A549 (cell line): ENCODE measurements at regions not wholly inside any gene's neighbourhood (a gene's known extent, or its start where the extent isn't known, plus 50 kb on each side); places are given as distances from the start of the nearest gene placed in this dataset.

Source experiments
- ATAC-seq, 2 experiments: fragments of 200-7000 bp in 1 of 2; fragments of >200 bp in 1 of 2; cut with Nextera tagmentation in 1 of 2; cut with Tn5 transposase in 1 of 2; 3 replicates each; pipeline versions ENCODE4 v1.8.0 to v1.9.1; 2018 to 2020; ENCODE audit warnings: mild to moderate bottlenecking in 1 of 2, moderate library complexity in 1 of 2
- CTCF ChIA-PET: fragments of 300-600 bp; sonication (Branson Sonifier 250); formaldehyde crosslinking; extraction: SDS; loops from one replicate; lab custom pipeline; 2021; ENCODE audit warnings: antibody characterized with exemption, inconsistent platforms; lab: Yijun Ruan, JAX
- POLR2A ChIA-PET: fragments of 350-600 bp; formaldehyde crosslinking; extraction: SDS; loops from one replicate; lab custom pipeline; 2021; ENCODE audit warnings: antibody characterized with exemption, inconsistent platforms; lab: Yijun Ruan, JAX
- DNase-seq, 2 experiments: peaks; one replicate each; pipeline versions ENCODE4 v3.0.0 to v3.0.0-alpha.2; 2011 to 2016; ENCODE audit warnings: low read depth in 1 of 2, low spot score in 1 of 2
- FAIRE-seq: peaks from 2 replicates; lab custom pipeline; 2011; peaks lifted over from hg19 to GRCh38; lab: Jason Lieb, UNC
- H3K27ac ChIP-seq, 2 experiments: fragments of >200 bp; sonication (Bioruptor Twin); formaldehyde crosslinking; 3 replicates each; pipeline ENCODE4 v1.5.1; 2016 to 2017
- H3K4me1 ChIP-seq: fragments of >200 bp; sonication (Bioruptor Twin); formaldehyde crosslinking; 3 replicates; pipeline ENCODE4 v1.6.1; 2016
- H3K4me2 ChIP-seq: fragments of >200 bp; sonication (Bioruptor Twin); formaldehyde crosslinking; 3 replicates; pipeline ENCODE4 v1.6.1; 2016
- H3K4me3 ChIP-seq: fragments of >200 bp; sonication (Bioruptor Twin); formaldehyde crosslinking; 3 replicates; pipeline ENCODE4 v1.5.1; 2016
- H3K9me3 ChIP-seq: fragments of >200 bp; sonication (Bioruptor Twin); formaldehyde crosslinking; 3 replicates; pipeline ENCODE4 v1.6.1; 2016
- BCL3 ChIP-seq: fragments of >200 bp; sonication (Bioruptor Twin); formaldehyde crosslinking; IDR thresholded peaks from 3 replicates; pipeline ENCODE4 v1.6.1; 2016
- CBX2 ChIP-seq: fragments of 200-600 bp; sonication (generic); IDR thresholded peaks from 2 replicates; pipeline ENCODE4 v1.6.1; 2016; ENCODE audit warnings: low read depth, mild to moderate bottlenecking, borderline replicate concordance
- CHD4 ChIP-seq: fragments of 200-600 bp; sonication (generic); IDR thresholded peaks from 2 replicates; pipeline ENCODE4 v1.6.1; 2016; ENCODE audit warnings: antibody characterized with exemption, mild to moderate bottlenecking, borderline replicate concordance
- CTCF ChIP-seq: fragments of >200 bp; sonication (Bioruptor Twin); formaldehyde crosslinking; IDR thresholded peaks from 3 replicates; pipeline ENCODE4 v1.5.1; 2016
- EHMT2 ChIP-seq: fragments of 200-600 bp; sonication (generic); IDR thresholded peaks from 2 replicates; pipeline ENCODE4 v1.6.1; 2016; ENCODE audit warnings: antibody characterized with exemption, low read depth, mild to moderate bottlenecking, moderate library complexity
- ELK1 ChIP-seq: fragments of 150-350 bp; IDR thresholded peaks from 2 replicates; pipeline ENCODE4 v1.6.1; 2014; ENCODE audit warnings: low read depth, mild to moderate bottlenecking, low read length
- FOSB ChIP-seq: fragments of 250-450 bp; sonication (Bioruptor Pico); IDR thresholded peaks from 2 replicates; pipeline ENCODE4 v1.5.0; 2020; ENCODE audit warnings: mild to moderate bottlenecking, moderate library complexity
- FOSL2 ChIP-seq, 2 experiments: fragments of 450-650 bp in 1 of 2; fragments of >200 bp in 1 of 2; sonication (Bioruptor Twin) in 1 of 2; formaldehyde crosslinking; IDR thresholded peaks; 2 replicates each; pipeline versions ENCODE4 v1.5.0 to v1.6.1; 2016 to 2020; ENCODE audit warnings: mild to moderate bottlenecking in 1 of 2, moderate library complexity in 1 of 2
- FOXS1 ChIP-seq: fragments of 250-450 bp; sonication (Bioruptor Pico); IDR thresholded peaks from 2 replicates; pipeline ENCODE4 v1.5.0; 2020; ENCODE audit warnings: mild to moderate bottlenecking, moderate library complexity
- HDAC2 ChIP-seq: fragments of 200-600 bp; sonication (generic); IDR thresholded peaks from 2 replicates; pipeline ENCODE4 v1.6.1; 2016
- HES2 ChIP-seq: fragments of >200 bp; sonication (Bioruptor Twin); formaldehyde crosslinking; IDR thresholded peaks from 2 replicates; pipeline ENCODE4 v1.6.1; 2016
- MAX ChIP-seq: IDR thresholded peaks from 2 replicates; pipeline ENCODE4 v1.6.1; 2012
- MYC ChIP-seq: IDR thresholded peaks from 2 replicates; pipeline ENCODE4 v1.6.1; 2012; ENCODE audit warnings: mild to moderate bottlenecking, inconsistent platforms, low read length, improper control_type of control experiment, borderline replicate concordance
- NR3C1 ChIP-seq: fragments of >200 bp; sonication (Bioruptor Twin); formaldehyde crosslinking; IDR thresholded peaks from 3 replicates; pipeline ENCODE4 v1.6.1; 2017
- PBX3 ChIP-seq: IDR thresholded peaks from 2 replicates; pipeline ENCODE4 v1.6.1; 2012
- POLR2A ChIP-seq: IDR thresholded peaks from 2 replicates; pipeline ENCODE4 v1.6.1; 2012; ENCODE audit warnings: mild to moderate bottlenecking, low read length
- RAD21 ChIP-seq, 2 experiments: fragments of >200 bp in 1 of 2; sonication (Bioruptor Twin) in 1 of 2; formaldehyde crosslinking in 1 of 2; IDR thresholded peaks in 1 of 2; conservative IDR thresholded peaks in 1 of 2; 2 replicates in 1 of 2; 3 replicates in 1 of 2; pipeline ENCODE4 v1.6.1; 2012 to 2018; ENCODE audit warnings: inconsistent platforms in 1 of 2
- RCOR1 ChIP-seq: fragments of 150-350 bp; IDR thresholded peaks from 2 replicates; pipeline ENCODE4 v1.6.1; 2014; ENCODE audit warnings: antibody characterized with exemption, low read length, low read depth
- SREBF2 ChIP-seq: fragments of 450-650 bp; IDR thresholded peaks from 2 replicates; pipeline ENCODE4 v1.6.1; 2014; ENCODE audit warnings: mild to moderate bottlenecking, moderate library complexity
- USF2 ChIP-seq: fragments of 450-650 bp; IDR thresholded peaks from 2 replicates; pipeline ENCODE4 v1.6.1; 2014; ENCODE audit warnings: antibody characterized with exemption
- ZC3H11A ChIP-seq: fragments of 450-650 bp; IDR thresholded peaks from 2 replicates; pipeline ENCODE4 v1.6.1; 2014; ENCODE audit warnings: antibody characterized with exemption, mild to moderate bottlenecking
- ZSCAN20 ChIP-seq: fragments of 250-450 bp; sonication (Bioruptor Pico); IDR thresholded peaks from 2 replicates; pipeline ENCODE4 v1.8.0; 2022; ENCODE audit warnings: mild to moderate bottlenecking, moderate library complexity
- WGBS: methylation state at CpG from one replicate; pipeline ENCODE4 v1.1.6; 2017; ENCODE audit errors: missing lambda C conversion rate; 5-methylcytosine and 5-hydroxymethylcytosine counted together

GRCh38 chr21:20646431-20647165 is 351.6 kb upstream of the NCAM2 start:
- no peak for ATAC-seq
- no peak for FAIRE-seq
- H3K4me3 ChIP-seq: no peak overlapping the region
- H3K4me1 ChIP-seq: no peaks in the 10 kb centered on the region
- H3K27ac ChIP-seq: no peak overlapping the region
- no peak overlapping the region for H3K4me2 ChIP-seq
- ChIA-PET CTCF (no interaction called here), POLR2A (no interaction called here)
- H3K9me3 ChIP-seq: no peaks in the 10 kb centered on the region
- DNase-seq: no peak
- 14% methylated on average over 6 of the region's 7 CpGs for WGBS
- no peak for TF ChIP-seq SREBF2
- no peak for TF ChIP-seq USF2
- no peak for TF ChIP-seq MAX
- TF ChIP-seq ELK1: no peak
- no peak for TF ChIP-seq FOXS1 (CRISPR knock-in tag)
- TF ChIP-seq HDAC2: no peak
- TF ChIP-seq ZSCAN20: no peak
- no peak for TF ChIP-seq HES2
- no peak for TF ChIP-seq RAD21 (conservative IDR thresholded peaks at IDR 0.05 in 1 of 2, IDR thresholded peaks at IDR 0.05 in 1 of 2)
- no peak for TF ChIP-seq EHMT2
- TF ChIP-seq MYC: no peak

GRCh38 chr21:20647607-20648006 is 350.6 kb upstream of the NCAM2 start:
- H3K4me2 ChIP-seq: no peak overlapping the region
- ChIA-PET POLR2A (no interaction called here), CTCF (no interaction called here)
- no peaks in the 10 kb centered on the region for H3K9me3 ChIP-seq
- TF ChIP-seq RAD21 (conservative IDR thresholded peaks at IDR 0.05 in 1 of 2, IDR thresholded peaks at IDR 0.05 in 1 of 2) (no peak), CBX2 (no peak), SREBF2 (no peak), FOSL2 (IDR thresholded peaks at IDR 0.05) (no peak), FOSL2 (CRISPR knock-in tag; IDR thresholded peaks at IDR 0.05) (no peak), CTCF (no peak), FOSB (CRISPR knock-in tag) (no peak), BCL3 (no peak), CHD4 (no peak), ZC3H11A (no peak), PBX3 (no peak), FOXS1 (CRISPR knock-in tag) (no peak), POLR2A (no peak), NR3C1 (no peak), RCOR1 (no peak), ELK1 (no peak)
- 0% methylated on average over 1 of the region's 1 CpG for WGBS
- H3K27ac ChIP-seq: no peak overlapping the region
- FAIRE-seq (no peak), DNase-seq (no peak), ATAC-seq (no peak)
- no peaks in the 10 kb centered on the region for H3K4me1 ChIP-seq
- no peak overlapping the region for H3K4me3 ChIP-seq
